Suprapubic skin (tissue), 4 donors: ENCODE measurements at regions not wholly inside any gene's neighbourhood (a gene's known extent, or its start where the extent isn't known, plus 50 kb on each side); places are given as distances from the start of the nearest gene placed in this dataset.

ENCODE experiments used
- DNase-seq, 2 donors: peaks; one replicate each; pipeline ENCODE4 v3.0.0-alpha.2; 2019; ENCODE audit warnings: low spot score in 2 of 2
- H3K27ac ChIP-seq: fragments of 200-600 bp; sonication (generic); one replicate; pipeline ENCODE4 v1.5.1; 2019
- H3K27me3 ChIP-seq: fragments of 200-600 bp; sonication (generic); one replicate; pipeline ENCODE4 v1.5.1; 2019
- H3K36me3 ChIP-seq: fragments of 200-600 bp; sonication (generic); one replicate; pipeline ENCODE4 v1.5.1; 2019
- H3K4me1 ChIP-seq: fragments of 200-600 bp; sonication (generic); one replicate; pipeline ENCODE4 v1.5.1; 2019
- H3K4me3 ChIP-seq: fragments of 200-600 bp; sonication (generic); one replicate; pipeline ENCODE4 v1.5.1; 2019; ENCODE audit warnings: mild to moderate bottlenecking
- H3K9me3 ChIP-seq: fragments of 200-600 bp; sonication (generic); one replicate; pipeline ENCODE4 v1.5.1; 2019
- CTCF ChIP-seq, 2 donors: fragments of 200-600 bp in 1 of 2; fragments of 450-650 bp in 1 of 2; sonication (generic) in 1 of 2; IDR thresholded peaks; one replicate each; pipeline ENCODE4 v1.5.1; 2016 to 2019; ENCODE audit warnings: antibody characterized with exemption in 2 of 2, mild to moderate bottlenecking in 1 of 2, moderate library complexity in 1 of 2
- EP300 ChIP-seq: sonication (generic); formaldehyde crosslinking; IDR thresholded peaks from one replicate; pipeline ENCODE4 v1.6.1; 2017; ENCODE audit warnings: antibody characterized with exemption
- POLR2A ChIP-seq, 2 donors: fragments of 450-650 bp; IDR thresholded peaks; one replicate each; pipeline ENCODE4 v1.6.1; 2017; ENCODE audit warnings: antibody characterized with exemption in 2 of 2, mild to moderate bottlenecking in 2 of 2, moderate library complexity in 2 of 2
- POLR2AphosphoS5 ChIP-seq, 3 donors: sonication (generic); formaldehyde crosslinking; IDR thresholded peaks; one replicate each; pipeline ENCODE4 v1.6.1; 2017; ENCODE audit warnings: antibody characterized with exemption in 3 of 3
- WGBS: methylation state at CpG from one replicate; pipeline ENCODE4 v1.1.5; 2018; 5-methylcytosine and 5-hydroxymethylcytosine counted together

- no peak overlapping the region for H3K4me3 ChIP-seq
- no peaks in the 10 kb centered on the region for H3K9me3 ChIP-seq
- no peak overlapping the region for H3K27ac ChIP-seq
- no peaks in the 10 kb centered on the region for H3K4me1 ChIP-seq
- H3K36me3 ChIP-seq: no peaks in the 10 kb centered on the region
- WGBS: 86% methylated on average over 12 of the region's 12 CpGs
- no peaks in the 10 kb centered on the region for H3K27me3 ChIP-seq
- DNase-seq: no peak
- TF ChIP-seq POLR2AphosphoS5 (IDR thresholded peaks at IDR 0.05): no peak
- TF ChIP-seq CTCF (IDR thresholded peaks at IDR 0.05): no peak
- TF ChIP-seq EP300: no peak
- no peak for TF ChIP-seq POLR2A (IDR thresholded peaks at IDR 0.05)
Observed at GRCh38 chr12:114863911-114864310, 179.9 kb upstream of the TBX3 start.

DNA sequence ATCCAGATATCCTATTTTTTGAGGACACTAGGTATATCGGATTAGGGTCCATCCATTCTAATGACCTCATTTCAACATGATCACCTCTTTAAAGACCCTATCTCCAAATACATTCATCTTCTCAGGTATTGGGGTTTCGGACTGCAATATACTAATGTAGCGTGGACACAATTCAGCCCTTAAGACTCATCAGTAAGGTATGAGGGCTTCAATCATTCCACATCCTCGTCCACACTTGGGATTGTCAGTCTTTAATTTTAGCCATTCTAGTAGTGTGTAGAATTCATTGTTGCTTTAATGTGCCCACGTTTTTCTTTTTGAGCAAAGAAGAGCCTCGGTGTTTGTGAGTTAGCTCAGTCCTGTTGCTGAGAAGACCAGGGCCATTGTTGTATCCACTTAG lies 177.0 kb upstream of the TBX3 start:
- Histone ChIP-seq H3K27me3 (no peaks in the 10 kb centered on the region), H3K36me3 (no peaks in the 10 kb centered on the region), H3K27ac (no peak overlapping the region), H3K9me3 (no peaks in the 10 kb centered on the region), H3K4me1 (no peaks in the 10 kb centered on the region), H3K4me3 (no peak overlapping the region)
- no peak for TF ChIP-seq POLR2AphosphoS5 (IDR thresholded peaks at IDR 0.05)
- no peak for TF ChIP-seq EP300
- no peak for TF ChIP-seq POLR2A (IDR thresholded peaks at IDR 0.05)
- TF ChIP-seq CTCF (IDR thresholded peaks at IDR 0.05): no peak
- WGBS: 97% methylated on average over 6 of the region's 6 CpGs
- DNase-seq: no peak

DNA sequence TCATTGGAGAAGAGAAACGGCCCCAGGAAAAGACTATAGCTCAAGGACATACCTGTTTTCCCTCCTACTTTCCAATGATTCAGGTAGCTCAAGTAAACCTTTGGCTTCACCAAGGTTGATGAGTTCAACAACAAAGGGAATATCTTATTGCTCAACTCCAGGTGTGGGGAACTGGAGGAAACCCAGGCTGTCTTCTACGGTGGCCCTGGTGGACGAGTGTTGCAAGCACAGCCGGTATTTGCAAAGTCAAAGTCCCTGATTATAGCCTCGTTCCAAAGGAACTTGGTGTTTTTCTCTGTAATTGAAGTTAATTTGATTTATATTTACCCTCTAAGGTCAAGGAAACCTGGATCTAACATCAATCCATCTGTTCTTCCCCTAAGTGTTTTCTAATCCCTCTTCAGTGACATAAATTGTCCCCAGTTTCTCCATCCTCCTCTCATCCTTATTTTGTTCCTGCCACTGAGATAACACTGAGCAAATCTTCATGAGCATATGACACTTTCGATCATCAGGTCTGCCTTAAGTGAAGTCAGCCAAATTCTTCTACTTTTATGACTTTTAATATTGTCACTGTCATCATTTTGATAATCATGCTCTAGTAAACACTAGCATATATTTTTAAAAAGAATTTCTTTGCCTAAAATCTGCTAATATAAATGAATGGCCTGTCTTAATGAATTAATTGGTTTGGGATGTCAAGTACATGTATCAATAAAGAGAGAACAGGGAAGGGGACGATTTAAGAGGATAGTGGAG lies 174.6 kb upstream of the TBX3 start:
- Histone ChIP-seq H3K27ac (no peak overlapping the region), H3K36me3 (no peaks in the 10 kb centered on the region), H3K9me3 (no peaks in the 10 kb centered on the region), H3K4me3 (no peak overlapping the region), H3K4me1 (no peaks in the 10 kb centered on the region), H3K27me3 (no peaks in the 10 kb centered on the region)
- no peak for DNase-seq
- TF ChIP-seq CTCF (IDR thresholded peaks at IDR 0.05): no peak
- no peak for TF ChIP-seq POLR2AphosphoS5 (IDR thresholded peaks at IDR 0.05)
- TF ChIP-seq POLR2A (IDR thresholded peaks at IDR 0.05): no peak
- no peak for TF ChIP-seq EP300
- 69% methylated on average over 7 of the region's 7 CpGs for WGBS

- H3K4me3 ChIP-seq: no peak overlapping the region
- DNase-seq: no peak
- 93% methylated on average over 3 of the region's 3 CpGs for WGBS
- H3K27me3 ChIP-seq: no peaks in the 10 kb centered on the region
- H3K9me3 ChIP-seq: no peaks in the 10 kb centered on the region
- H3K36me3 ChIP-seq: no peaks in the 10 kb centered on the region
- no peak for TF ChIP-seq POLR2AphosphoS5 (IDR thresholded peaks at IDR 0.05)
- TF ChIP-seq EP300: no peak
- TF ChIP-seq POLR2A (IDR thresholded peaks at IDR 0.05): no peak
- TF ChIP-seq CTCF (IDR thresholded peaks at IDR 0.05): no peak
- no peak overlapping the region for H3K27ac ChIP-seq
- no peaks in the 10 kb centered on the region for H3K4me1 ChIP-seq
Observed at GRCh38 chr12:114855678-114856077, 171.7 kb upstream of the TBX3 start.

DNA sequence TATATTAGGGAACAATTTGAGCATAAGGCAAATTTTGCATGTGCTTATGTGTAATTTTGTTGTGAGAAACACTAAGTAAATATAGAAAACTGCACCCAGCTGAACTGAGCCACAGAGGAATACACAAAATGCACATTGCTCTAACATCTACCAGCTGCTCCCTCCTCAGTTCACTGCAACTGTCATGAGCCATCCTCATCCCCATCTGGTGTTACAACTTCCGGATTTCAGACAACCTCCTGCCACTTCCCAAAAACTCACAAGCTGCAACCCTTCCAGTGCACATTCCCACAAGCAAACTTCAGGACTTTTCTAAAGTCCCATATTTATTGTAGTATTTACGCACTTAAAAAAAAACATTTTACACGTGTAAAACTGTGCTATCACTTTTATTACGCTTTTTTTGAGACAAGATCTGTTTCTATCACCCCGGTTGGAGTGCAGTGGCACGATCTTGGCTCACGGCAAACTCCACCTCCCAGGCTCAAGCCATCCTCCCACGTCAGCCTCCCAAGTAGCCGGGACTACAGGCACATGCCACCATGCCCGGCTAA lies 169.1 kb upstream of the TBX3 start:
- Histone ChIP-seq H3K9me3 (no peaks in the 10 kb centered on the region), H3K27ac (no peak overlapping the region), H3K36me3 (no peaks in the 10 kb centered on the region), H3K4me1 (no peaks in the 10 kb centered on the region), H3K4me3 (no peak overlapping the region), H3K27me3 (no peaks in the 10 kb centered on the region)
- 63% methylated on average over 10 of the region's 10 CpGs for WGBS
- TF ChIP-seq CTCF (IDR thresholded peaks at IDR 0.05): no peak
- TF ChIP-seq POLR2A (IDR thresholded peaks at IDR 0.05): no peak
- TF ChIP-seq POLR2AphosphoS5 (IDR thresholded peaks at IDR 0.05): no peak
- TF ChIP-seq EP300: no peak
- no peak for DNase-seq
